Breast epithelium (tissue), 3 donors: ENCODE measurements at regions not wholly inside any gene's neighbourhood (a gene's known extent, or its start where the extent isn't known, plus 50 kb on each side); places are given as distances from the start of the nearest gene placed in this dataset.

Experiments
- POLR2A ChIP-seq: fragments of 450-650 bp; IDR thresholded peaks from one replicate; pipeline ENCODE4 v1.6.1; 2016; ENCODE audit warnings: antibody characterized with exemption, mild to moderate bottlenecking, moderate library complexity
- TF ChIP-seq, protein P1 (sequence below), 3 donors: fragments of 450-650 bp; IDR thresholded peaks; one replicate each; pipeline ENCODE4 v1.5.1; 2016 to 2017; ENCODE audit warnings: antibody characterized with exemption in 3 of 3, mild to moderate bottlenecking in 3 of 3, moderate library complexity in 3 of 3

DNA sequence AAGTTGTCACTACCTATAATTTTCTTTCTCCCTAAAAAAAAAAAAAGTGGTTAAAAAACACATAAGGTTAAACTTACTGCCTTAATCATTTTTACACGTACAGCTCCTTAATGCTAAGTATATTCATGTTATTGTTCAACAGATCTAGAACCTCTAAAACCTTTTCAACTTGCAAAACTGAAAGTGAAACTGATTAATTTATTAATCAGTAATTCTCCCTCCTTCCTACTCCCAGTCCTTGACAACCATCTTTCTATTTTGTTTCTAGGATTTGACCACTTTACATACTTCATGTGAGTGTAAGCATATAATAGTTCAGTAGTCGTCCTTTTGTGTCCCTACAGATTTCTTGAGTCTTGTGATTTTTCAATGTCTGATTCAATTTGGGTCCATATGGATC, 251.4 kb upstream of the KIF2B start:
- TF ChIP-seq, protein P1, sequence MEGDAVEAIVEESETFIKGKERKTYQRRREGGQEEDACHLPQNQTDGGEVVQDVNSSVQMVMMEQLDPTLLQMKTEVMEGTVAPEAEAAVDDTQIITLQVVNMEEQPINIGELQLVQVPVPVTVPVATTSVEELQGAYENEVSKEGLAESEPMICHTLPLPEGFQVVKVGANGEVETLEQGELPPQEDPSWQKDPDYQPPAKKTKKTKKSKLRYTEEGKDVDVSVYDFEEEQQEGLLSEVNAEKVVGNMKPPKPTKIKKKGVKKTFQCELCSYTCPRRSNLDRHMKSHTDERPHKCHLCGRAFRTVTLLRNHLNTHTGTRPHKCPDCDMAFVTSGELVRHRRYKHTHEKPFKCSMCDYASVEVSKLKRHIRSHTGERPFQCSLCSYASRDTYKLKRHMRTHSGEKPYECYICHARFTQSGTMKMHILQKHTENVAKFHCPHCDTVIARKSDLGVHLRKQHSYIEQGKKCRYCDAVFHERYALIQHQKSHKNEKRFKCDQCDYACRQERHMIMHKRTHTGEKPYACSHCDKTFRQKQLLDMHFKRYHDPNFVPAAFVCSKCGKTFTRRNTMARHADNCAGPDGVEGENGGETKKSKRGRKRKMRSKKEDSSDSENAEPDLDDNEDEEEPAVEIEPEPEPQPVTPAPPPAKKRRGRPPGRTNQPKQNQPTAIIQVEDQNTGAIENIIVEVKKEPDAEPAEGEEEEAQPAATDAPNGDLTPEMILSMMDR (IDR thresholded peaks at IDR 0.05): no peak
- no peak for TF ChIP-seq POLR2A
